ENCODE measurements at regions not wholly inside any gene's neighbourhood (a gene's known extent, or its start where the extent isn't known, plus 50 kb on each side); places are given as distances from the start of the nearest gene placed in this dataset.

- Mint-ChIP-seq H3K4me3 (no peak overlapping the region), H3K27me3 (peaks cover 15% of the 10 kb centered on the region), H3K4me1 (ENCODE audit: low read depth) (no peaks in the 10 kb centered on the region), H3K9me3 (no peaks in the 10 kb centered on the region), H3K36me3 (ENCODE audit: low read depth) (no peaks in the 10 kb centered on the region), H3K27ac (no peak overlapping the region)
- TF ChIP-seq CTCF (IDR thresholded peaks at IDR 0.05), result no peak
- ChIA-PET CTCF (interaction anchor here (0.7 to 1.4 kb wide), 4 partner anchors 9 to 13 kb away, joined by 3 to 6 read pairs (median 4); no protein-coding TSS in a partner anchor), POLR2A (interaction anchor here (0.6 kb wide), 1 partner anchor 80 kb away, joined by 3 read pairs; no protein-coding TSS in a partner anchor)
- intact Hi-C loops (cut with micrococcal nuclease), result no loop called here
- no peak for DNase-seq
- ATAC-seq, result no peak
Measured at GRCh38 chr20:21583486-21584168, 69.8 kb upstream of the NKX2-2 start.

GRCh38 chr20:21577551-21577950 is 63.7 kb upstream of the NKX2-2 start:
- TF ChIP-seq CTCF (IDR thresholded peaks at IDR 0.05), result no peak
- Mint-ChIP-seq H3K36me3 (ENCODE audit: low read depth) (no peaks in the 10 kb centered on the region), H3K4me3 (no peak overlapping the region), H3K4me1 (ENCODE audit: low read depth) (no peaks in the 10 kb centered on the region), H3K27ac (no peak overlapping the region), H3K9me3 (no peaks in the 10 kb centered on the region), H3K27me3 (peaks cover 24% of the 10 kb centered on the region)
- ChIA-PET CTCF (interaction anchor here (1.4 to 1.8 kb wide), 3 partner anchors 38 to 342 kb away, joined by 3 to 8 read pairs (median 4); no protein-coding TSS in a partner anchor), POLR2A (no interaction called here)
- DNase-seq (no peak), ATAC-seq (no peak)
- intact Hi-C loops (cut with micrococcal nuclease), result no loop called here

- DNase-seq, result no peak
- Mint-ChIP-seq H3K27me3 (peaks cover 23% of the 10 kb centered on the region), H3K36me3 (ENCODE audit: low read depth) (no peaks in the 10 kb centered on the region), H3K9me3 (no peaks in the 10 kb centered on the region), H3K27ac (no peak overlapping the region), H3K4me3 (no peak overlapping the region), H3K4me1 (ENCODE audit: low read depth) (peaks cover under 1% of the 10 kb centered on the region)
- TF ChIP-seq CTCF (IDR thresholded peaks at IDR 0.05), result no peak
- intact Hi-C loops (cut with micrococcal nuclease), result no loop called here
- ChIA-PET POLR2A (no interaction called here), CTCF (interaction anchor here (0.8 to 1.8 kb wide), 4 partner anchors 39 to 340 kb away, joined by 3 to 8 read pairs (median 4); no protein-coding TSS in a partner anchor)
- no peak for ATAC-seq
Measured at GRCh38 chr20:21575981-21576740, 62.3 kb upstream of the NKX2-2 start.

GRCh38 chr20:21575167-21575566 is 61.3 kb upstream of the NKX2-2 start:
- CTCF ChIA-PET, result interaction anchor here (1.1 to 1.6 kb wide), 2 partner anchors 9 to 70 kb away, joined by 3 to 4 read pairs; no protein-coding TSS in a partner anchor
- no peak overlapping the region for H3K4me3 Mint-ChIP-seq

More at GRCh38 chr20:21575167-21575566, 61.3 kb upstream of the NKX2-2 start:
- DNase-seq (no peak), ATAC-seq (no peak)
- Mint-ChIP-seq H3K9me3 (no peaks in the 10 kb centered on the region), H3K27me3 (peaks cover 17% of the 10 kb centered on the region), H3K36me3 (ENCODE audit: low read depth) (no peaks in the 10 kb centered on the region), H3K27ac (no peak overlapping the region), H3K4me1 (ENCODE audit: low read depth) (peaks cover 6% of the 10 kb centered on the region)
- TF ChIP-seq CTCF (IDR thresholded peaks at IDR 0.05), result no peak
- intact Hi-C loops (cut with micrococcal nuclease), result no loop called here
- POLR2A ChIA-PET, result no interaction called here
